HCT116 (cell line): ENCODE measurements at regions not wholly inside any gene's neighbourhood (a gene's known extent, or its start where the extent isn't known, plus 50 kb on each side); places are given as distances from the start of the nearest gene placed in this dataset.

Experiments
- ATAC-seq: fragments of 200-7000 bp; cut with Tn5 transposase; 2 replicates; pipeline ENCODE4 v1.9.1; 2020; ENCODE audit warnings: mild to moderate bottlenecking, moderate library complexity
- BruUV-seq: library from RNA; stranded (reverse); fragments of 400-500 nt; replicated peaks from 2 replicates; lab custom pipeline; 2021; lab: Mats Ljungman, UMichigan
- CTCF ChIA-PET: fragments of 300-600 bp; sonication (Branson Sonifier 250); formaldehyde crosslinking; loops from one replicate; lab custom pipeline; 2021; ENCODE audit warnings: antibody characterized with exemption; lab: Charles Lee
- POLR2A ChIA-PET: fragments of 300-600, 350-600 bp; sonication (Branson Sonifier 250); formaldehyde crosslinking; loops from one replicate; lab custom pipeline; 2021; ENCODE audit warnings: antibody characterized with exemption; lab: Charles Lee
- RAD21 ChIA-PET, 2 experiments: fragments of 300-600 bp; sonication (Branson Sonifier 250); formaldehyde crosslinking; loops; one replicate each; lab custom pipeline; 2023; ENCODE audit warnings: low total read pairs in 2 of 2; ENCODE audit not compliant: uncharacterized antibody in 2 of 2, unreplicated experiment in 2 of 2, low non-redundant PET in 1 of 2; lab: Charles Lee
- DNase-seq: peaks from one replicate; pipeline ENCODE4 v3.0.0-alpha.2; 2010; ENCODE audit warnings: low read depth, low spot score
- H2AFZ ChIP-seq: fragments of 200-600 bp; shearing (Covaris generic), sonication (generic); 2 replicates; pipeline ENCODE4 v1.6.1; 2017; ENCODE audit warnings: low read depth, mixed run types, mixed read lengths, antibody characterized with exemption, low read length; ENCODE audit not compliant: poor library complexity, severe bottlenecking
- H3K27ac ChIP-seq: 2 replicates; pipeline ENCODE4 v1.5.1; 2012; ENCODE audit warnings: low read depth, low read length
- H3K27me3 ChIP-seq: fragments of 200-600 bp; sonication (generic); 2 replicates; pipeline ENCODE4 v1.6.1; 2016; ENCODE audit warnings: mixed run types, low read length, mixed read lengths; ENCODE audit not compliant: insufficient read depth
- H3K36me3 ChIP-seq, 2 experiments: fragments of 200-500 bp in 1 of 2; fragments of 200-600 bp in 1 of 2; sonication (Bioruptor generic) in 1 of 2; sonication (generic) in 1 of 2; 2 replicates each; pipeline versions ENCODE4 v1.5.1 to v1.6.1; 2014 to 2016; ENCODE audit warnings: low read length in 2 of 2, inconsistent platforms in 1 of 2, mixed read lengths in 1 of 2, mixed run types in 1 of 2; ENCODE audit not compliant: insufficient read depth in 2 of 2, control insufficient read depth in 1 of 2
- H3K4me1 ChIP-seq, 2 experiments: fragments of 200-600 bp in 1 of 2; sonication (generic) in 1 of 2; 2 replicates each; pipeline versions ENCODE4 v1.5.1 to v1.6.1; 2012 to 2017; ENCODE audit warnings: low read length in 2 of 2, inconsistent platforms in 1 of 2, mild to moderate bottlenecking in 1 of 2, mixed read lengths in 1 of 2, mixed run types in 1 of 2, moderate library complexity in 1 of 2; ENCODE audit not compliant: insufficient read depth in 2 of 2, control insufficient read depth in 1 of 2
- H3K4me2 ChIP-seq: fragments of 200-600 bp; sonication (generic); 2 replicates; pipeline ENCODE4 v1.6.1; 2017; ENCODE audit warnings: mixed run types, low read length, mixed read lengths
- H3K4me3 ChIP-seq, 2 experiments: fragments of 200-600 bp in 1 of 2; sonication (generic) in 1 of 2; replicated peaks in 1 of 2; 2 replicates each; pipeline ENCODE4 v1.5.1; 2011 to 2016; ENCODE audit warnings: low read length in 2 of 2, control low read depth in 1 of 2, low read depth in 1 of 2, mild to moderate bottlenecking in 1 of 2, mixed read lengths in 1 of 2, mixed run types in 1 of 2
- H3K79me2 ChIP-seq: fragments of 200-600 bp; sonication (generic); 2 replicates; pipeline ENCODE4 v1.6.1; 2017; ENCODE audit warnings: mild to moderate bottlenecking, mixed run types, low read length, moderate library complexity, mixed read lengths; ENCODE audit not compliant: insufficient read depth
- H3K9ac ChIP-seq: fragments of 200-600 bp; sonication (generic); 2 replicates; pipeline ENCODE4 v1.6.1; 2016; ENCODE audit warnings: low read length, mixed read lengths
- H3K9me2 ChIP-seq: fragments of 200-600 bp; sonication (generic), shearing (Covaris generic); 2 replicates; pipeline ENCODE4 v1.6.1; 2017; ENCODE audit warnings: mixed run types, mild to moderate bottlenecking, moderate library complexity; ENCODE audit not compliant: insufficient read depth
- H3K9me3 ChIP-seq, 2 experiments: fragments of 200-500 bp in 1 of 2; fragments of 200-600 bp in 1 of 2; sonication (Bioruptor generic) in 1 of 2; sonication (generic) in 1 of 2; 2 replicates each; pipeline ENCODE4 v1.6.1; 2014 to 2017; ENCODE audit warnings: low read length in 2 of 2, mixed read lengths in 2 of 2, inconsistent platforms in 1 of 2, low read depth in 1 of 2, mild to moderate bottlenecking in 1 of 2, mixed run types in 1 of 2, moderate library complexity in 1 of 2; ENCODE audit not compliant: control insufficient read depth in 1 of 2, insufficient read depth in 1 of 2
- H4K20me1 ChIP-seq: fragments of 200-600 bp; sonication (generic), shearing (Covaris generic); 2 replicates; pipeline ENCODE4 v1.6.1; 2017; ENCODE audit warnings: mixed run types, mild to moderate bottlenecking, moderate library complexity; ENCODE audit not compliant: insufficient read depth
- CEBPB ChIP-seq: IDR thresholded peaks from 2 replicates; pipeline ENCODE4 v1.6.1; 2012; ENCODE audit warnings: low read depth
- CTCF ChIP-seq, 3 experiments: fragments of 200-600 bp in 1 of 3; sonication (generic) in 1 of 3; IDR thresholded peaks in 2 of 3; conservative IDR thresholded peaks in 1 of 3; 2 replicates each; pipeline ENCODE4 v1.5.1; 2012 to 2017; ENCODE audit warnings: low read depth in 2 of 3, low read length in 2 of 3, antibody characterized with exemption in 1 of 3, borderline replicate concordance in 1 of 3, control low read depth in 1 of 3, mild to moderate bottlenecking in 1 of 3, mixed read lengths in 1 of 3, mixed run types in 1 of 3, moderate library complexity in 1 of 3; ENCODE audit not compliant: insufficient read depth in 1 of 3
- EGR1 ChIP-seq: IDR thresholded peaks from 2 replicates; pipeline ENCODE4 v1.6.1; 2012; ENCODE audit warnings: low read depth
- FOSL1 ChIP-seq: IDR thresholded peaks from 2 replicates; pipeline ENCODE4 v1.6.1; 2012; ENCODE audit warnings: low read depth
- SP1 ChIP-seq: IDR thresholded peaks from 2 replicates; pipeline ENCODE4 v1.6.1; 2012; ENCODE audit warnings: low read depth
- TCF7L2 ChIP-seq: IDR thresholded peaks from 2 replicates; pipeline ENCODE4 v1.7.0; 2011; ENCODE audit warnings: borderline replicate concordance, inconsistent platforms; ENCODE audit not compliant: insufficient read depth, insufficient read length; ENCODE audit errors: extremely low read depth
- YY1 ChIP-seq: IDR thresholded peaks from 2 replicates; pipeline ENCODE4 v1.6.1; 2011; ENCODE audit warnings: low read length, low read depth, moderate library complexity, mild to moderate bottlenecking; ENCODE audit not compliant: insufficient replicate concordance; ENCODE audit errors: extremely low read depth
- intact Hi-C: fragments of 100-400 bp; cut with micrococcal nuclease; formaldehyde crosslinking; loops from 2 replicates; pipeline ENCODE4 v1.10.0; 2022

GRCh38 chr1:239804266-239804665, 287.4 kb upstream of the FMN2 start (continued):
- no peak for TF ChIP-seq CTCF (IDR thresholded peaks at IDR 0.05 in 2 of 3, conservative IDR thresholded peaks at IDR 0.05 in 1 of 3; ENCODE audit: borderline replicate concordance in 1 of 3, insufficient read depth in 1 of 3, low read depth in 2 of 3, low read length in 2 of 3)
- TF ChIP-seq YY1: no peak
- no peak for TF ChIP-seq SP1
- TF ChIP-seq CEBPB: no peak
- no peak for TF ChIP-seq TCF7L2

GRCh38 chr1:239805042-239805441, 286.6 kb upstream of the FMN2 start:
- H3K9me3 ChIP-seq: peaks cover 5 to 14% of the 10 kb centered on the region in 2 experiments; a peak in 2 of 4 replicates
- H4K20me1 ChIP-seq: no peaks in the 10 kb centered on the region
- no peaks in the 10 kb centered on the region for H3K27me3 ChIP-seq
- no peak overlapping the region for H3K4me2 ChIP-seq
- no peaks in the 10 kb centered on the region for H3K36me3 ChIP-seq
- H3K27ac ChIP-seq: no peak overlapping the region
- no TSS peak for BruUV-seq
- RAD21 ChIA-PET: no interaction called here
- H3K4me3 ChIP-seq: no peak overlapping the region
- no peaks in the 10 kb centered on the region for H3K9me2 ChIP-seq
- CTCF ChIA-PET: no interaction called here
- H2AFZ ChIP-seq: no peak overlapping the region
- H3K4me1 ChIP-seq: no peaks in the 10 kb centered on the region
- ATAC-seq: no peak
- POLR2A ChIA-PET: no interaction called here
- intact Hi-C loops: no loop called here
- DNase-seq: no peak
- no peak overlapping the region for H3K9ac ChIP-seq
- H3K79me2 ChIP-seq: no peaks in the 10 kb centered on the region
- TF ChIP-seq EGR1 (no peak), YY1 (no peak), FOSL1 (no peak), CEBPB (no peak)
